Esophagus muscularis mucosa (tissue), 3 donors: ENCODE measurements at regions not wholly inside any gene's neighbourhood (a gene's known extent, or its start where the extent isn't known, plus 50 kb on each side); places are given as distances from the start of the nearest gene placed in this dataset.

Experiments used
- CTCF ChIP-seq, 3 experiments: fragments of 200-600 bp in 2 of 3; fragments of 450-650 bp in 1 of 3; sonication (generic) in 2 of 3; IDR thresholded peaks; one replicate each; pipeline ENCODE4 v1.5.1; 2017 to 2019; ENCODE audit warnings: antibody characterized with exemption in 3 of 3, mild to moderate bottlenecking in 2 of 3, moderate library complexity in 1 of 3
- EP300 ChIP-seq: sonication (generic); formaldehyde crosslinking; IDR thresholded peaks from one replicate; pipeline ENCODE4 v1.6.1; 2017; ENCODE audit warnings: antibody characterized with exemption

GRCh38 chr4:123788577-123788976, 392.0 kb downstream of the SPRY1 start:
- TF ChIP-seq EP300, result no peak
- TF ChIP-seq CTCF (IDR thresholded peaks at IDR 0.05), result no peak
